GM23248 (cell line): ENCODE measurements at regions not wholly inside any gene's neighbourhood (a gene's known extent, or its start where the extent isn't known, plus 50 kb on each side); places are given as distances from the start of the nearest gene placed in this dataset.

ENCODE experiments used
- DNase-seq: peaks from one replicate; pipeline ENCODE4 v3.0.0-alpha.2; 2015
- H2AFZ ChIP-seq: fragments of 200-600 bp; sonication (generic); 2 replicates; pipeline ENCODE4 v1.6.1; 2016; ENCODE audit warnings: antibody characterized with exemption
- H3F3A ChIP-seq: fragments of 200-600 bp; sonication (generic); 2 replicates; pipeline ENCODE4 v1.6.1; 2016; ENCODE audit warnings: mild to moderate bottlenecking, antibody characterized with exemption, mixed run types; ENCODE audit not compliant: insufficient read depth
- H3K27ac ChIP-seq: fragments of 200-600 bp; sonication (generic); 2 replicates; pipeline ENCODE4 v1.5.1; 2016; ENCODE audit warnings: mild to moderate bottlenecking
- H3K27me3 ChIP-seq: fragments of 200-600 bp; sonication (generic); replicated peaks from 2 replicates; pipeline ENCODE4 v1.6.1; 2016; ENCODE audit warnings: mild to moderate bottlenecking; ENCODE audit not compliant: insufficient read depth
- H3K36me3 ChIP-seq: fragments of 200-600 bp; sonication (generic); 2 replicates; pipeline ENCODE4 v1.6.1; 2016; ENCODE audit warnings: low read depth, mild to moderate bottlenecking
- H3K4me1 ChIP-seq: fragments of 200-600 bp; sonication (generic); 2 replicates; pipeline ENCODE4 v1.6.1; 2016; ENCODE audit warnings: mild to moderate bottlenecking; ENCODE audit not compliant: insufficient read depth
- H3K4me2 ChIP-seq: fragments of 200-600 bp; sonication (generic); one replicate; pipeline ENCODE4 v1.6.1; 2016; ENCODE audit warnings: mild to moderate bottlenecking; ENCODE audit not compliant: unreplicated experiment
- H3K4me3 ChIP-seq: fragments of 200-600 bp; sonication (generic); 2 replicates; pipeline ENCODE4 v1.5.1; 2016; ENCODE audit warnings: mild to moderate bottlenecking
- H3K79me2 ChIP-seq: fragments of 200-600 bp; sonication (generic); 2 replicates; pipeline ENCODE4 v1.6.1; 2016; ENCODE audit warnings: mild to moderate bottlenecking; ENCODE audit not compliant: insufficient read depth
- H3K9ac ChIP-seq: fragments of 200-600 bp; sonication (generic); 2 replicates; pipeline ENCODE4 v1.6.1; 2016; ENCODE audit warnings: mild to moderate bottlenecking
- H3K9me2 ChIP-seq: fragments of 200-600 bp; sonication (generic); 2 replicates; pipeline ENCODE4 v1.6.1; 2016; ENCODE audit warnings: mixed run types, mild to moderate bottlenecking, moderate library complexity; ENCODE audit not compliant: insufficient read depth
- H3K9me3 ChIP-seq: fragments of 200-600 bp; sonication (generic); one replicate; pipeline ENCODE4 v1.6.1; 2017; ENCODE audit warnings: low read depth
- H4K20me1 ChIP-seq: fragments of 200-600 bp; sonication (generic); 2 replicates; pipeline ENCODE4 v1.6.0; 2016; ENCODE audit not compliant: insufficient read depth
- EZH2 ChIP-seq: fragments of 200-600 bp; sonication (generic); IDR thresholded peaks from 2 replicates; pipeline ENCODE4 v1.6.1; 2018; ENCODE audit warnings: antibody characterized with exemption, mild to moderate bottlenecking; ENCODE audit not compliant: insufficient read depth, poor library complexity, severe bottlenecking
- EZH2phosphoT487 ChIP-seq: fragments of 200-600 bp; sonication (generic); IDR thresholded peaks from 2 replicates; pipeline ENCODE4 v1.6.1; 2018; ENCODE audit warnings: antibody characterized with exemption, moderate library complexity, mild to moderate bottlenecking, low read depth; ENCODE audit not compliant: insufficient read depth
- WGBS, 2 experiments: methylation state at CpG; one replicate each; pipeline ENCODE4 v1.1.6; 2015 to 2017; ENCODE audit warnings: low lambda C conversion rate in 2 of 2, low coverage in 1 of 2; ENCODE audit errors: missing lambda C conversion rate in 2 of 2; 5-methylcytosine and 5-hydroxymethylcytosine counted together
- in situ Hi-C: fragments of 300-500 bp; cut with MboI; formaldehyde crosslinking; loops from 2 replicates; pipeline ENCODE4 v1.15.0; 2020

DNA sequence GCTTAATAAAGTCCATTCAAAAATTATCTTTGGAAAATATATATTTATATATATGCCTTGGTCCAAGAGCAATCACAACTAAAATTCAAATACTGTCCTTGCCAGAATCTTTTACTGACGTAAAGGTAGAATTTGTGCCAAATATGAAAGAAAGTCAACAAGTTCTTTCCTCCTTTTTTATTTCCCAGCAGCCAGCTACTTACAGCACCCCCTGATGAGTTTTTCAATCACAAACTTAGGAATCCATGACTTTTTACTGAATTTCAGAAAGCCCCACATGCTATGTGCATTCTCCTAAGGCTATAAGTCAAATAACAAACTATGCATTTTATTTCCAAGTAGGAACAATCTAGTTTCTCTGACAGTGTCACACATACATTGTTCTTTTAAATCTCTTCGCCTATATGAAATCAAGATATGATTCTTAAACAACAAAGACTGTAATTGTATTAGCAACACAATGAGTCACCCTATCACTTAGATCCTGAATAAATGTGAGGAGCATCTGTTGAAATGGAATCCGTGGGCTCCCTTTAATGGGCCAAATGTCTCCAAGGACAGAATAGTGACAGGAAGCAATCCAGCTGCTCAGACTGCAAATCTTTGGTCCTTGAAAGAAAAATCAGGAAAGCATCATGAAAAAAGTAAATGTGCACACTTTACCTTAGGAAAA lies 271.4 kb downstream of the DUSP6 start:
- H3K79me2 ChIP-seq: no peaks in the 10 kb centered on the region
- peaks cover 21% of the 10 kb centered on the region for H3K4me1 ChIP-seq
- H3K36me3 ChIP-seq: no peaks in the 10 kb centered on the region
- no peaks in the 10 kb centered on the region for H4K20me1 ChIP-seq
- H3K9me3 ChIP-seq: no peaks in the 10 kb centered on the region
- 54 to 61% methylated on average over 3 of the region's 3 CpGs for WGBS, 2 experiments
- no peak overlapping the region for H3K4me2 ChIP-seq
- H3K9me2 ChIP-seq: no peaks in the 10 kb centered on the region
- H2AFZ ChIP-seq: 0 out of 2 replicates have a peak overlapping the region, but pooled peaks have one; percentile 12
- no peak overlapping the region for H3K4me3 ChIP-seq
- H3K27ac ChIP-seq: no peak overlapping the region
- DNase-seq: peak; percentile 47
- peaks cover 9% of the 10 kb centered on the region for H3F3A ChIP-seq
- in situ Hi-C loops: no loop called here
- no peaks in the 10 kb centered on the region for H3K27me3 ChIP-seq
- TF ChIP-seq EZH2 (no peak), EZH2phosphoT487 (no peak)
- H3K9ac ChIP-seq: no peak overlapping the region

- in situ Hi-C loops: no loop called here
- Histone ChIP-seq H3K4me1 (peaks cover 30% of the 10 kb centered on the region), H3K9me3 (no peaks in the 10 kb centered on the region), H2AFZ (no peak overlapping the region), H3K4me3 (no peak overlapping the region), H3K27ac (peak overlapping the region; percentile 18; the same call in 1 of the 2 replicates), H3K27me3 (no peaks in the 10 kb centered on the region), H3K9me2 (no peaks in the 10 kb centered on the region; the same call in 1 of the 2 replicates), H3K36me3 (no peaks in the 10 kb centered on the region), H3K79me2 (no peaks in the 10 kb centered on the region), H4K20me1 (no peaks in the 10 kb centered on the region), H3K9ac (no peak overlapping the region), H3K4me2 (no peak overlapping the region), H3F3A (peaks cover 38% of the 10 kb centered on the region)
- WGBS, 2 experiments: 72 to 77% methylated on average over 2 of the region's 2 CpGs
- peak; percentile 30 for DNase-seq
- TF ChIP-seq EZH2 (no peak), EZH2phosphoT487 (no peak)
Observed at GRCh38 chr12:89075880-89076540, 276.3 kb downstream of the DUSP6 start.

DNA sequence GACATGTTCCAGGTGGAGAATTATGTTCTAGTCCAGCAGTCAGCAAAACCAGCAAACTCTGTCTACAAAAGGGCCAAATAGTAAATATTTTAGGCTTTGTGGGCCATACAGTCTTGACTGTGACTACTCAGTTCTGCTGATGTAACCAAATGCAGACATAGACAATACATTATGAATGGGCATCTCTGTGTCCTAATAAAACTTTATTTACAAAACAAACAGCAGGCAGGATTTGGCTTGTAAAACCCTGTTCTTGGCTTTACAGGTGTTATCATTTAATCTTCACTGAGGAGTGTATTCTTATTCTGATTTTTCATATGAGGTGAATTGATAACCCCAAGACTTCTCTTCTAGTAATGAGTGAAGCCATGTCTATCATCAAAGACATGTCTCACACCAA lies 278.6 kb downstream of the DUSP6 start:
- H3K36me3 ChIP-seq: no peaks in the 10 kb centered on the region
- no peak overlapping the region for H3K9ac ChIP-seq
- H3K79me2 ChIP-seq: no peaks in the 10 kb centered on the region
- in situ Hi-C loops: no loop called here
- H3K9me3 ChIP-seq: no peaks in the 10 kb centered on the region
- no peak overlapping the region for H3K4me2 ChIP-seq
- no peak overlapping the region for H3K4me3 ChIP-seq
- peaks cover 48% of the 10 kb centered on the region for H3F3A ChIP-seq
- no peaks in the 10 kb centered on the region for H3K27me3 ChIP-seq
- H2AFZ ChIP-seq: no peak overlapping the region; the same call in 1 of the 2 replicates
- TF ChIP-seq EZH2 (no peak), EZH2phosphoT487 (no peak)
- no peak for DNase-seq
- H3K9me2 ChIP-seq: no peaks in the 10 kb centered on the region; the same call in 1 of the 2 replicates
- H3K27ac ChIP-seq: peak overlapping the region; percentile 59
- no peaks in the 10 kb centered on the region for H4K20me1 ChIP-seq
- peaks cover 44% of the 10 kb centered on the region for H3K4me1 ChIP-seq

DNA sequence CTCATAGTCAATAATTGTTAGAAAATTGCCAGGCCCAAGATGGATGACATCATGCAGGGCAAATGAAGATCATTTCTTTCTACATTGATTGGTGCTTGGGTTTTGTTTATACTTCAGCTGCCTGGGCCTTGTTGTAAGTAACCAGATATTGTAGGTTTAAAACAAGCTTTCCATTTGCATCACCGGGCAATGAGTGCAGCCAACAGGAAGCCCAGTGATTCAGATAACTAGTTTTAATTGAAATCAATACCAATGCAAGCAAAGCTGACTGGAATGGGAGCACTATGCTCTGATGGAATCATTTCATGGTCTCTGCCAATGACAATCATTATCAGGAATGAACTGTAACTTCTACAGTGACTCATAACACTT lies 279.3 kb downstream of the DUSP6 start:
- DNase-seq: peak; percentile 74
- no peaks in the 10 kb centered on the region for H3K9me3 ChIP-seq
- H3K36me3 ChIP-seq: no peaks in the 10 kb centered on the region
- H2AFZ ChIP-seq: peak overlapping the region; percentile 28
- H3K27ac ChIP-seq: peak overlapping the region; percentile 59
- TF ChIP-seq EZH2phosphoT487 (no peak), EZH2 (no peak)
- peaks cover 54% of the 10 kb centered on the region for H3F3A ChIP-seq
- H3K9me2 ChIP-seq: no peaks in the 10 kb centered on the region; the same call in 1 of the 2 replicates
- no peaks in the 10 kb centered on the region for H3K27me3 ChIP-seq
- H3K4me3 ChIP-seq: no peak overlapping the region
- in situ Hi-C loops: no loop called here
- H3K4me1 ChIP-seq: peaks cover 51% of the 10 kb centered on the region
- H3K79me2 ChIP-seq: no peaks in the 10 kb centered on the region
- H4K20me1 ChIP-seq: no peaks in the 10 kb centered on the region
- no peak overlapping the region for H3K9ac ChIP-seq
- peak overlapping the region; percentile 12 for H3K4me2 ChIP-seq
- WGBS, 2 experiments: 0 to 4% methylated on average over 1 of the region's 1 CpG
